ENCODE measurements at regions not wholly inside any gene's neighbourhood (a gene's known extent, or its start where the extent isn't known, plus 50 kb on each side); places are given as distances from the start of the nearest gene placed in this dataset.
"Not testable (repeated sequence)": the region's sequence is repeated elsewhere in the genome, so short reads cannot be mapped to it uniquely, and the experiment has no call there.

- DNase-seq = no peak
Observed at GRCh38 chr4:10808591-10808990, 124.0 kb upstream of the CLNK start.

- peak; percentile 84 to 94 for DNase-seq
Observed at GRCh38 chr4:10806953-10807645, 122.5 kb upstream of the CLNK start.

GRCh38 chr4:10803713-10804343, 119.3 kb upstream of the CLNK start:
- DNase-seq = no peak

GRCh38 chr4:10787365-10787764, 102.8 kb upstream of the CLNK start:
- no peak for DNase-seq

GRCh38 chr4:10784621-10785020, 100.1 kb upstream of the CLNK start:
- no peak for DNase-seq

- DNase-seq = no peak
Observed at GRCh38 chr4:10783351-10783750, 98.8 kb upstream of the CLNK start.

- no peak for DNase-seq
Observed at GRCh38 chr4:10781805-10782204, 97.2 kb upstream of the CLNK start.

- not testable (repeated sequence) for DNase-seq
Observed at GRCh38 chr4:10780803-10781202, 96.2 kb upstream of the CLNK start.

- DNase-seq = not testable (repeated sequence)
Observed at GRCh38 chr4:10775132-10775531, 90.6 kb upstream of the CLNK start.

- no peak for DNase-seq
Observed at GRCh38 chr4:10773656-10774055, 89.1 kb upstream of the CLNK start.

- no peak for DNase-seq
Observed at GRCh38 chr4:10773010-10773409, 88.4 kb upstream of the CLNK start.

- no peak for DNase-seq
Observed at GRCh38 chr4:10765386-10765785, 80.8 kb upstream of the CLNK start.

- DNase-seq = peak; percentile 62 to 88
Observed at GRCh38 chr4:10762561-10762960, 78.0 kb upstream of the CLNK start.

GRCh38 chr4:10761903-10762302, 77.3 kb upstream of the CLNK start:
- no peak for DNase-seq

- no peak for DNase-seq
Observed at GRCh38 chr4:10760086-10760485, 75.5 kb upstream of the CLNK start.

- no peak for DNase-seq
Observed at GRCh38 chr4:10758906-10759305, 74.3 kb upstream of the CLNK start.

GRCh38 chr4:10753856-10754402, 69.4 kb upstream of the CLNK start:
- DNase-seq = no peak

- no peak for DNase-seq
Observed at GRCh38 chr4:10753336-10753735, 68.8 kb upstream of the CLNK start.

GRCh38 chr4:10750714-10751113, 66.1 kb upstream of the CLNK start:
- DNase-seq = no peak

- no peak for DNase-seq
Observed at GRCh38 chr4:10747186-10747585, 62.6 kb upstream of the CLNK start.

- no peak for DNase-seq
Observed at GRCh38 chr4:10746371-10747171, 62.0 kb upstream of the CLNK start.

GRCh38 chr4:10743357-10743756, 58.8 kb upstream of the CLNK start:
- no peak for DNase-seq

GRCh38 chr4:10741961-10742699, 57.6 kb upstream of the CLNK start:
- DNase-seq = no peak
